ENCODE measurements at regions not wholly inside any gene's neighbourhood (a gene's known extent, or its start where the extent isn't known, plus 50 kb on each side); places are given as distances from the start of the nearest gene placed in this dataset.

GRCh38 chr15:94815110-94815731, 583.9 kb downstream of the MCTP2 start:
- ATAC-seq (peak in 1 of 2 donors; percentile 34), DNase-seq (no peak)
- intact Hi-C loops (cut with DNase I) = no loop called here

- DNase-seq = no peak
- ATAC-seq = no peak
- intact Hi-C loops (cut with DNase I) = no loop called here
Observed at GRCh38 chr15:94815914-94816313, 584.6 kb downstream of the MCTP2 start.

DNA sequence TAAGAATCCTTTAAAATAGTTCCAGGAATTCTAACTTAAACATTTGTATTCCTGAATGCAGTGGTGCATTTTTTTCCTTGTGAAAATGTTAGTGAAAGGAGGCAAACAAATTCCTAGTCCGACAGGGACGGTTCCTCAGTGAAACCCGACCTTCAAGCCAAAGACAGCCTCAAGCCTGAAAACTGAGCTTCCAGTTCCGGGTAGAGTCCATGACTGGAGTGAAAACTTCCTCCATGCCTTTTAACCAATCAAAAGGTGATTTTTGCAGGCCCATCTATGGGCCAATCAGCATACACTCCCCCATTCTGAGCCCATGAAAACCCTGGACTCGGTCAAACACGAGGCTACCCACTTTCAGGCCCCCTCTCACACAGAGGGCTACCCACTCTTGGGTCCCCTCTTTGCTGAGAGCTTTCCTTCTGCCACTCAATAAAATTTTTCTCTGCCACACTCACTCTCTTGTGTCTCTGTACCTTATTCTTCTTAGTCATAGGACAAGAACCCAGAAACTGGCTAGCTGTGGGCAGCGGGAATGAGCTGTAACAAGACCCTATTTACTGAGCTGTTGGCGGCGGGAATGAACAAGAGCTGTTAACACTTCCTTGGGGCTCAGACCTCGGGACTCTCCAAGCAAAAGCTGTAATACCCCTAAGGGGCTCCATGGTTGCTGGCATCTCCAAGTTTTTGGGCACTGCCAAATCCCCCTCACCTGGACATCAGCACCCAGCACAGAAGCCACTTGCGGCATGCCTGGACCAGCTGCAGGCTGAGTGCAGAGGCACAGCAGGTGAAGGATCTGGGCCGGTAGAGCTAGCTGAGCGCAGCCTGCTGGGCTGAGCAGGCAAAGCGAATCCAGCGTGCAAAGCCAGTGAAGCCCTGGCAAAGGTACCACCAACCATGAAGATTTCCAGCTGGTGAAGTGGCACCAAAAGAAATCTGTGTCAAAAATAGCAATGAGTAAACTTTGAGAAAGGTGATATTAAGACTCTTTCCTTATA, 598.8 kb downstream of the MCTP2 start:
- no peak for ATAC-seq
- intact Hi-C loops (cut with DNase I) = no loop called here
- no peak for DNase-seq

- DNase-seq = no peak
- intact Hi-C loops (cut with DNase I) = no loop called here
- ATAC-seq = no peak
Observed at GRCh38 chr15:94834000-94834399, 602.6 kb downstream of the MCTP2 start.

GRCh38 chr15:94834494-94834893, 603.1 kb downstream of the MCTP2 start:
- ATAC-seq (no peak), DNase-seq (no peak)
- intact Hi-C loops (cut with DNase I) = no loop called here

GRCh38 chr15:94838281-94838680, 606.9 kb downstream of the MCTP2 start:
- intact Hi-C loops (cut with DNase I) = no loop called here
- ATAC-seq (no peak), DNase-seq (no peak)

- intact Hi-C loops (cut with DNase I) = no loop called here
- DNase-seq = no peak
- ATAC-seq = no peak
Observed at GRCh38 chr15:94840794-94841783, 609.7 kb downstream of the MCTP2 start.

DNA sequence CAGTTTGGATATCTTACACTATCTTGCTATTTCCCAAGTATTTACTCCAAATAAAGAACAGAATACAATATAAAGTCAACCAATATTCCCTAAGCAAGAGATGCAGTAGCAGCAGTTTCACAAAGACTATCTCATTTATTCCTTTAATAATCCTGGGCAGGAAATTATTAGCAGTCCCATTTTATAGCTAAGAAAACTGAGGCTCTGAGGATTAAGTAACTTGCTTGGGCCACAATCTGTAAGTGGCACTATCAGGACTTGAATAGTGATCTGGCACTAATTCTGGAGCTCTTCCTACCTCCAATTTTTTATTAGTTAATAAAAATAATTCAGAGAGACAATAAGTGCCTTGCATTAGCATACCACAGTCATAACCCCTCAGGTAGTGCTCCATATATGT, 611.7 kb downstream of the MCTP2 start:
- intact Hi-C loops (cut with DNase I) = no loop called here
- ATAC-seq (no peak), DNase-seq (no peak)

GRCh38 chr15:94844198-94844537, 612.8 kb downstream of the MCTP2 start:
- ATAC-seq (no peak), DNase-seq (no peak)
- intact Hi-C loops (cut with DNase I) = no loop called here

DNA sequence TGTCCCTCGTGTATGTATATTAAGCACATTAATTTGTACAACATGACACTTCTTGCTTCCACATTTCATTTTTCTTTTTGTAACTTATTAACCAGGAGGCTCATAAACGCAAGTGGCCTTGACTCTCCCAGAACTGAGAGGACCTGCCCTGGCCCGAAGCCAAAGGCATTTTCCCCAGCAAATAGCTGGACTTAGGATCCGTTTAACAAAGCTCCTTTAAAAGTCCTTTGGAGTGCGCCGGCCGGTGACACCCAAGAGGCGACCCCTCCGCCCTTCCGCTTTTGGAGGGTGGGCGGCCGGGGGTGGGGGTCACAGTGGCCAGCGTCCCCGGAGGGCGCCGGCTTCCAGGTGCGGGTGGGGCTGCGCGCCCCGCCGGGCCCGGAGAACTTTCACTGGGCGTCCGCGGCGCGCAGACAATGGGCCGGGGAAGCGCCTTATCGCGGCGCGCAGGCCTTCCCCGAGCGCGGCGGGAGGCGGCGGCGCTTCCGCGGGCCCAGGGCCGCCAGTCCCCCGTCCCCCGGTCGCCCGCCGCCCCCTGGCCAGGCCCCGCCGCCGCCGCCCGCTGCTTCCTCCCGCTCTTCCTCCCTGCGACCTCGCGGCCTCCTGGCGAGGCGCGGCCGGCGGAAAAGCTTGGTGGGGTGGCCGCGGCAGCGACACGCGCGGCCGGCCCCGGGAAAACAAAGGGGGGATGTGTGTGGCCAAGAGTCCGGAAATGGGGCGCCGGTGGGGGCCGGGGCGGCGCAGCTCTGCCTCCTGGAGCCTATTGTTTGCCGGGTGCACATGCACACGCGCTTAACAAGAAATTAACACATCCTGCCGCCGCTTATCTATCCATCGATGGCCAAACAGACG, 613.4 kb downstream of the MCTP2 start:
- ATAC-seq = peak; percentile 91
- intact Hi-C loops (cut with DNase I) = no loop called here
- peak; percentile 83 for DNase-seq

- intact Hi-C loops (cut with DNase I) = no loop called here
- ATAC-seq = no peak
Observed at GRCh38 chr15:94845390-94845716, 614.0 kb downstream of the MCTP2 start.

GRCh38 chr15:94847325-94847724, 616.0 kb downstream of the MCTP2 start:
- no peak for DNase-seq
- intact Hi-C loops (cut with DNase I) = no loop called here
- ATAC-seq = no peak

More at GRCh38 chr15:94845390-94845716, 614.0 kb downstream of the MCTP2 start:
- no peak for DNase-seq

- no peak for ATAC-seq
- DNase-seq = no peak
- intact Hi-C loops (cut with DNase I) = no loop called here
Observed at GRCh38 chr15:94848054-94848453, 616.7 kb downstream of the MCTP2 start.

- ATAC-seq = no peak
- no peak for DNase-seq
- intact Hi-C loops (cut with DNase I) = no loop called here
Observed at GRCh38 chr15:94855018-94855408, 623.7 kb downstream of the MCTP2 start.

GRCh38 chr15:94855409-94856266, 624.3 kb downstream of the MCTP2 start:
- intact Hi-C loops (cut with DNase I) = no loop called here
- DNase-seq = no peak
- ATAC-seq = no peak

GRCh38 chr15:94856267-94856854, 625.0 kb downstream of the MCTP2 start:
- intact Hi-C loops (cut with DNase I) = no loop called here
- DNase-seq = no peak
- no peak for ATAC-seq

DNA sequence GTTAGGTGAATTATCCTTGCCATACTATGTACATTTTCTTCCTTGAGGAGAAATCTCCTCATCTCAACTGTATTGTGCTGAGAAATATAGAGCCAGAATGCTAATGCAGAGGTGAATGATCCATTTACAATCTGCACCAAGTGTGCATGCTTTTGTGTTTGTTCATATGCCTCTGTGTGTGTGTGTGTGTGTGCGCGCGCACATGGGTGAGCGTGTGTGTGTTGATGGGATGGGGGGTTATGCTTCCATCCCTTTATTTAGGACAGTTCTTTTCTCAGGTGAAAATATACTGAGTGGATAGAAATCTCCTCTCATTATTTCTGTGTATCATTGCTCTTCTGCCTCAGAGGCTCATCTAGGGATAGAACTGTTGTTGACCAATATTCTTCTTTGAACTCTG, 626.1 kb downstream of the MCTP2 start:
- ATAC-seq = no peak
- DNase-seq = no peak
- intact Hi-C loops (cut with DNase I) = no loop called here

GRCh38 chr15:94858011-94858410, 626.6 kb downstream of the MCTP2 start:
- ATAC-seq (no peak), DNase-seq (no peak)
- intact Hi-C loops (cut with DNase I) = no loop called here

All from left cardiac atrium (tissue), 4 donors.